ENCODE measurements at regions not wholly inside any gene's neighbourhood (a gene's known extent, or its start where the extent isn't known, plus 50 kb on each side); places are given as distances from the start of the nearest gene placed in this dataset.
"Not testable (repeated sequence)": the region's sequence is repeated elsewhere in the genome, so short reads cannot be mapped to it uniquely, and the experiment has no call there.

DNA sequence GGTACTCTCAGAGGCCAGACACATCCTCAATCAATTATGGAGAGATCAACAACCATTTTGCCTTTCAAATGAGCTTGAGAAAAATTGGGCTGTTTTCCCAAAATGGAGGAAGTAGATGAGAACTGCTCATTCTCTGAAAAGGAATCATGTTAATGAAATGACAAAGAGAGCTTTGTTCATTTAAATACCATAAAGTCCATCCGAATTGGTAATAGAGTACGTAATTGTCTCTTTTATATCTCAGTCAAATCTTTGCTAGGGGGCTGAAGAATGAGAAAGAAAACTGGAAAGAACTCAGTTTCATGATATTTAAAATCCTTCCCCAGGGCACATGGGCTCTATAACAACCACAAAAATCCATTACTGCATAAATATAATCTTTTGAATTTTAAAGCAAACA is 395.6 kb upstream of the FRG2C start:
- TF ChIP-seq, protein P1, sequence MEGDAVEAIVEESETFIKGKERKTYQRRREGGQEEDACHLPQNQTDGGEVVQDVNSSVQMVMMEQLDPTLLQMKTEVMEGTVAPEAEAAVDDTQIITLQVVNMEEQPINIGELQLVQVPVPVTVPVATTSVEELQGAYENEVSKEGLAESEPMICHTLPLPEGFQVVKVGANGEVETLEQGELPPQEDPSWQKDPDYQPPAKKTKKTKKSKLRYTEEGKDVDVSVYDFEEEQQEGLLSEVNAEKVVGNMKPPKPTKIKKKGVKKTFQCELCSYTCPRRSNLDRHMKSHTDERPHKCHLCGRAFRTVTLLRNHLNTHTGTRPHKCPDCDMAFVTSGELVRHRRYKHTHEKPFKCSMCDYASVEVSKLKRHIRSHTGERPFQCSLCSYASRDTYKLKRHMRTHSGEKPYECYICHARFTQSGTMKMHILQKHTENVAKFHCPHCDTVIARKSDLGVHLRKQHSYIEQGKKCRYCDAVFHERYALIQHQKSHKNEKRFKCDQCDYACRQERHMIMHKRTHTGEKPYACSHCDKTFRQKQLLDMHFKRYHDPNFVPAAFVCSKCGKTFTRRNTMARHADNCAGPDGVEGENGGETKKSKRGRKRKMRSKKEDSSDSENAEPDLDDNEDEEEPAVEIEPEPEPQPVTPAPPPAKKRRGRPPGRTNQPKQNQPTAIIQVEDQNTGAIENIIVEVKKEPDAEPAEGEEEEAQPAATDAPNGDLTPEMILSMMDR (IDR thresholded peaks at IDR 0.05 in 4 of 5, conservative IDR thresholded peaks at IDR 0.05 in 1 of 5), result not testable (repeated sequence)
- not testable (repeated sequence) for TF ChIP-seq POLR2A (IDR thresholded peaks at IDR 0.05)
